ENCODE measurements at regions not wholly inside any gene's neighbourhood (a gene's known extent, or its start where the extent isn't known, plus 50 kb on each side); places are given as distances from the start of the nearest gene placed in this dataset.

DNA sequence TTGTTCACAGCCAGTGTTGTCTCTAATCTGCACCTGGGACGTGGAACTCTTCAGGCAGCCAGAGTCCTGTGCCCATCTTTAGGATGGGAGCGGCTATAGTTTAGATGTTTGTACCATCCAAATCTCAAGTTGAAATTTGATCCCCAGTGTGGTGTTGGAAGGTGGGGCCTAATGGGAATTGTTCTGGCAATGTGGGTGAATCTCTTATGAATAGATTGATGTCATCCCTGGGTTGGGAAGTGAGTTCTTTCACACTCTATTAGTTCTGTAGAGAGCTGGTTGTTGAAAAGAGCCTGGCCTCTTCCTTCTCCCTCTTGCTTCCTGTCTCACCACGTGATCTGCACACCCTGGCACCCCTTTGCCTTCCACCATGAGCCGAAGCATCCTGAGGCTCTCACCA is 300.9 kb downstream of the TXNL1 start:
- TF ChIP-seq CTCF (IDR thresholded peaks at IDR 0.05; ENCODE audit: borderline replicate concordance, extremely low read depth, low read length, poor library complexity, severe bottlenecking) = no peak
- TF ChIP-seq EZH2 (IDR thresholded peaks at IDR 0.05; ENCODE audit: borderline replicate concordance, low read depth, low read length, severe bottlenecking) = no peak
